Transverse colon (tissue), 4 donors: ENCODE measurements at regions not wholly inside any gene's neighbourhood (a gene's known extent, or its start where the extent isn't known, plus 50 kb on each side); places are given as distances from the start of the nearest gene placed in this dataset.

ENCODE experiments used
- DNase-seq: peaks from one replicate; pipeline ENCODE4 v3.0.0-alpha.2; 2019
- H3K27ac ChIP-seq, 4 donors: fragments of 200-600 bp; sonication (generic); 2 replicates each; pipeline ENCODE4 v1.5.1; 2016 to 2018; ENCODE audit warnings: inconsistent platforms in 4 of 4
- H3K27me3 ChIP-seq: fragments of 200-600 bp; sonication (generic); 2 replicates; pipeline ENCODE4 v1.5.1; 2017; ENCODE audit warnings: inconsistent platforms
- H3K36me3 ChIP-seq, 4 donors: fragments of 200-600 bp; sonication (generic); 2 replicates each; pipeline ENCODE4 v1.5.1; 2017 to 2019; ENCODE audit warnings: inconsistent platforms in 4 of 4
- H3K4me1 ChIP-seq, 4 donors: fragments of 200-600 bp; sonication (generic); 2 replicates each; pipeline ENCODE4 v1.5.1; 2017 to 2020; ENCODE audit warnings: inconsistent platforms in 4 of 4
- H3K4me3 ChIP-seq, 4 donors: fragments of 200-600 bp; sonication (generic); 1 replicate in 1 of 4; 2 replicates in 3 of 4; pipeline versions ENCODE4 v1.5.1 to v1.6.1; 2017 to 2019; ENCODE audit warnings: inconsistent platforms in 4 of 4
- H3K9me3 ChIP-seq, 2 donors: fragments of 200-600 bp; sonication (generic); 2 replicates each; pipeline ENCODE4 v1.5.1; 2017 to 2019; ENCODE audit warnings: inconsistent platforms in 2 of 2
- CTCF ChIP-seq, 5 experiments: fragments of 200-600 bp in 3 of 5; fragments of 450-650 bp in 2 of 5; sonication (generic) in 3 of 5; IDR thresholded peaks; 1 replicate in 2 of 5; 2 replicates in 3 of 5; pipeline ENCODE4 v1.5.1; 2016 to 2017; ENCODE audit warnings: antibody characterized with exemption in 5 of 5, inconsistent platforms in 3 of 5, mild to moderate bottlenecking in 2 of 5, moderate library complexity in 1 of 5
- EP300 ChIP-seq: sonication (generic); formaldehyde crosslinking; IDR thresholded peaks from one replicate; pipeline ENCODE4 v1.6.1; 2017; ENCODE audit warnings: antibody characterized with exemption, low read depth
- POLR2A ChIP-seq: fragments of 450-650 bp; IDR thresholded peaks from one replicate; pipeline ENCODE4 v1.6.1; 2016; ENCODE audit warnings: antibody characterized with exemption, mild to moderate bottlenecking, moderate library complexity
- POLR2AphosphoS5 ChIP-seq, 3 donors: sonication (generic); formaldehyde crosslinking; IDR thresholded peaks; one replicate each; pipeline ENCODE4 v1.6.1; 2016; ENCODE audit warnings: antibody characterized with exemption in 3 of 3
- WGBS, 2 donors: methylation state at CpG; one replicate each; pipeline ENCODE4 v1.1.5; 2018; ENCODE audit warnings: low coverage in 1 of 2; 5-methylcytosine and 5-hydroxymethylcytosine counted together
- in situ Hi-C, 4 donors: fragments of 200-750 bp; cut with MboI; loops; one replicate each; pipeline versions ENCODE4 v1.15.0 to v1.15.1; 2017; ENCODE audit warnings: low sequenced_read_pairs in 3 of 4, low pct_ligation_motif_present in 1 of 4, low pct_unique_long_range_greater_than_20kb in 1 of 4
- intact Hi-C: fragments of 100-400 bp; cut with DNase I; formaldehyde crosslinking; loops from one replicate; pipeline ENCODE4 v1.15.1; 2023; ENCODE audit warnings: low total_unique reads

GRCh38 chr6:114945392-114945791, 602.6 kb upstream of the HS3ST5 start:
- 84% methylated on average over 5 of the region's 5 CpGs; no CpG with 5 or more reads in 1 of the 2 donors for WGBS, 2 donors
- H3K4me3 ChIP-seq: no peak overlapping the region

DNA sequence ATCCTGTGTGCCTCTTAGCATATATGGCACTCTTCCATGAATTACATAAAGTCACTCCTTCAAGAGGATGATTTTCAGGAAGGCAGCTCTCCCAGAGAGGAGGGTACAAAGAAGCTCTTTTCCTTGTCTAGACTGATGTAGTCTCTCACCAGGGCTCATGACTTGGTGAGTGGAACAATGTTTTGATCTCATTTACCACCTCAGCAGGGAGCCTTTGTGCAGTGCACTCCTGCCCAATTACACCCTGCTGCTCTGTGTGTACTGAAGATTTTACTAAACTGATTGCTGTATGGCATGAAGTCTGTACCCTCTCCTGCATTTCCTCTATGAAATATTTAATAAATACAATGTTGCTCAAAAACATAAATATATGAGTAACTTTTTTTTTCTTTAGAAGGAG, 598.3 kb upstream of the HS3ST5 start:
- Histone ChIP-seq H3K9me3 (no peaks in the 10 kb centered on the region), H3K36me3 (no peaks in the 10 kb centered on the region), H3K27me3 (no peaks in the 10 kb centered on the region), H3K4me3 (no peak overlapping the region), H3K27ac (no peak overlapping the region), H3K4me1 (no peaks in the 10 kb centered on the region)
- no peak for DNase-seq
- in situ Hi-C loops: no loop called here
- intact Hi-C loops: loop anchor here (5.0 kb wide), 1 partner anchor 1046 kb away; no protein-coding TSS in a partner anchor
- TF ChIP-seq EP300 (no peak), CTCF (IDR thresholded peaks at IDR 0.05) (no peak), POLR2AphosphoS5 (IDR thresholded peaks at IDR 0.05) (no peak), POLR2A (no peak)

More at GRCh38 chr6:114945392-114945791, 602.6 kb upstream of the HS3ST5 start:
- H3K27ac ChIP-seq: no peak overlapping the region
- H3K9me3 ChIP-seq: no peaks in the 10 kb centered on the region
- no peak for DNase-seq
- H3K36me3 ChIP-seq: no peaks in the 10 kb centered on the region
- no peaks in the 10 kb centered on the region for H3K4me1 ChIP-seq
- H3K27me3 ChIP-seq: no peaks in the 10 kb centered on the region
- TF ChIP-seq CTCF (IDR thresholded peaks at IDR 0.05) (no peak), POLR2A (no peak), EP300 (no peak), POLR2AphosphoS5 (IDR thresholded peaks at IDR 0.05) (no peak)
- intact Hi-C loops (no loop called here), in situ Hi-C loops (no loop called here)

DNA sequence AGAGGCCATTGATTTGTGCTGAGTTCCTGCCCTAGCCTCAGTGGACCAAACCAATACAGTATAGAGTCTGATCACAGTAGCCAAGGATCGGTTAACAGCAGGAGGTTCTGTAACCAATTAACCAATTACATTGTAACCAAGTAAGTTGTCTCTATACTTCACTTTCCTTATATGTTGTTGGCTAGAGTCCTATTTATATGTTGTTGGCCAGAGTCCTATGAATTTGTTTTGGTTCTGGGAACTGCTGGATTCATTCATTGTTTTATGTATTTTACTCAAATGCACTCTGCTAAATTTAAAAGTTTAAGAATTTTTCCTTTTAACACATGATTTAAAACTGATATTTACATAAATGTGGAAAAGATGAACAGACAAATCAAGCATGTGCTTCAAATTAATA, 597.4 kb upstream of the HS3ST5 start:
- intact Hi-C loops (loop anchor here (5.0 kb wide), 1 partner anchor 1047 kb away; no protein-coding TSS in a partner anchor), in situ Hi-C loops (no loop called here)
- TF ChIP-seq CTCF (IDR thresholded peaks at IDR 0.05) (no peak), POLR2A (no peak), POLR2AphosphoS5 (IDR thresholded peaks at IDR 0.05) (no peak), EP300 (no peak)
- Histone ChIP-seq H3K4me1 (no peaks in the 10 kb centered on the region), H3K36me3 (no peaks in the 10 kb centered on the region), H3K27ac (no peak overlapping the region), H3K4me3 (no peak overlapping the region), H3K9me3 (no peaks in the 10 kb centered on the region), H3K27me3 (no peaks in the 10 kb centered on the region)
- 67 to 81% methylated on average over 1 of the region's 1 CpG for WGBS, 2 donors
- no peak for DNase-seq

GRCh38 chr6:114939630-114940029, 596.8 kb upstream of the HS3ST5 start:
- TF ChIP-seq EP300: no peak
- 62 to 68% methylated on average over 2 of the region's 2 CpGs for WGBS, 2 donors
- Histone ChIP-seq H3K27me3 (no peaks in the 10 kb centered on the region), H3K27ac (no peak overlapping the region), H3K36me3 (no peaks in the 10 kb centered on the region), H3K9me3 (no peaks in the 10 kb centered on the region), H3K4me1 (no peaks in the 10 kb centered on the region), H3K4me3 (no peak overlapping the region)
- no peak for DNase-seq
- in situ Hi-C loops (no loop called here), intact Hi-C loops (loop anchor here (5.0 kb wide), 1 partner anchor 1048 kb away; no protein-coding TSS in a partner anchor)

- in situ Hi-C loops: no loop called here
- no peak overlapping the region for H3K4me3 ChIP-seq
- 67 to 72% methylated on average over 1 of the region's 1 CpG for WGBS, 2 donors
These were observed 593.3 kb upstream of the HS3ST5 start for GRCh38 chr6:114936080-114936479.

More at GRCh38 chr6:114936080-114936479, 593.3 kb upstream of the HS3ST5 start:
- no peaks in the 10 kb centered on the region for H3K9me3 ChIP-seq
- no peaks in the 10 kb centered on the region for H3K27me3 ChIP-seq
- no peak for TF ChIP-seq POLR2A
- no peak for TF ChIP-seq EP300
- TF ChIP-seq CTCF (IDR thresholded peaks at IDR 0.05): no peak
- no peak for TF ChIP-seq POLR2AphosphoS5 (IDR thresholded peaks at IDR 0.05)
- no peaks in the 10 kb centered on the region for H3K4me1 ChIP-seq
- no peak overlapping the region for H3K27ac ChIP-seq
- intact Hi-C loops: no loop called here
- no peaks in the 10 kb centered on the region for H3K36me3 ChIP-seq
- no peak for DNase-seq
